ENCODE measurements at regions not wholly inside any gene's neighbourhood (a gene's known extent, or its start where the extent isn't known, plus 50 kb on each side); places are given as distances from the start of the nearest gene placed in this dataset.

DNA sequence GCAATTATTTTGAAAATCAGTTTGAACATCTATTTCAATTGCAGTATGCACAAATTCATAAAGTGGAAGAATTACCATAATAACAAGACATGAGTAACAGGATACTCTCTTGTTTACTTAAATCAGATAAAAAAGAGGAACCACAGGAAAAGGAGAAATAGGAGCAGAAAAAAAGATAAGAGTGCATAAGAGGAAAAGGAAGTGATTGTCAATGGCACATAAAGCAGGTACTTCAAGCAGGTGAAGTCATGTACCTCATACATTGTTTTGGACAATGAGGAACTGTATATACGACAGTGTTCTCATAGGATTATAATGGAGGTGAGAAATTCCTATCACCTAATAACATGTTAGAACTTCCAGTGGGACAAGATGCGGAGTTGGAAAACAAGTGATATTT lies 334.5 kb upstream of the PCDH7 start:
- H3K9me2 ChIP-seq (ENCODE audit: insufficient read depth), result no peaks in the 10 kb centered on the region
- H3K4me3 ChIP-seq, result no peak overlapping the region
- no peak for TF ChIP-seq ZNF114 (CRISPR knock-in tag; IDR thresholded peaks at IDR 0.05)
- no peak for TF ChIP-seq JUNB (IDR thresholded peaks at IDR 0.05; ENCODE audit: unreplicated experiment)
- TF ChIP-seq ZNF331 (CRISPR knock-in tag; IDR thresholded peaks at IDR 0.05; ENCODE audit: low read depth), result no peak
- no peak for ATAC-seq
- no peak overlapping the region for H3K27ac ChIP-seq (ENCODE audit: low read depth)
- no peaks in the 10 kb centered on the region for H4K20me1 ChIP-seq (replicated peaks; ENCODE audit: insufficient read depth)
- DNase-seq (ENCODE audit: low spot score), result no peak
- H3K4me2 ChIP-seq, result no peak overlapping the region
- Mint-ChIP-seq H3K4me3 (no peak overlapping the region), H3K27me3 (ENCODE audit: insufficient read depth, low read depth, poor library complexity) (no peaks in the 10 kb centered on the region), H3K9me3 (no peaks in the 10 kb centered on the region), H3K27ac (no peak overlapping the region), H3K36me3 (ENCODE audit: low read depth) (no peaks in the 10 kb centered on the region; the same call in 2 of the 3 replicates), H3K4me1 (peaks cover 7% of the 10 kb centered on the region; the same call in 2 of the 3 replicates)
- no peaks in the 10 kb centered on the region for H3F3A ChIP-seq (replicated peaks; ENCODE audit: low read depth)
- H3K79me2 ChIP-seq (replicated peaks; ENCODE audit: insufficient read depth), result no peaks in the 10 kb centered on the region
- H2AFZ ChIP-seq, result no peak overlapping the region
- no peaks in the 10 kb centered on the region for H3K27me3 ChIP-seq (ENCODE audit: insufficient read depth)
- peaks cover 14% of the 10 kb centered on the region for H3K4me1 ChIP-seq (ENCODE audit: insufficient read depth)
- no peaks in the 10 kb centered on the region for H3K36me3 ChIP-seq (ENCODE audit: insufficient read depth)

DNA sequence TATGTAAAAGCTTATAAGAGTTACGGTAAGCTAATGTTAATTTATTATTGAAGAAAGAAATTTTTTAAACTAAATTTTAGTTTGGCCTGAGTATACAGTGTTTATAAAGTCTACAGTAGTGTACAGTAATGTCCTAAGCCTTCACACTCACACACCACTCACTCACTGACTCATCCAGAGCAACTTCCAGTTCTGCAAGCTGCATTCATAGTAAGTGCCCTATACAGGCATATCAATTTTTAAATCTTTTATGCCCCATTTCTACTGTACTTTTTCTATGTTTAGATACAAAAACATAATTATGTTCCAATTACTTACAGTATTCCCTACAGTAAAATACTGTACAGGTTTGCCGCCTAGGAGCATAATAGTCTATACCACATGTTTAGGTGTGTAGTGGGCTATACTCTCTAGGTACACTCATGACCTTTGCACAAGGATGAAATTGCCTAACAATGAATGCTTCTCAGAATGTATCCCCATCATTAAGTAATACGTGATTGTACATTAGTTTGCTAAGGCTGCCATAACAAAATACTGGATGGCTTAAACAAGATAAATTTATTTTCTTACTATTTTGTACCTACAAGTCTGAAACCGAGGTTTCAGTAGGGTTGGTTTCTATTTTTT lies 333.8 kb upstream of the PCDH7 start:
- Histone ChIP-seq H2AFZ (no peak overlapping the region), H3K27me3 (ENCODE audit: insufficient read depth) (no peaks in the 10 kb centered on the region), H3K27ac (ENCODE audit: low read depth) (no peak overlapping the region), H3K4me1 (ENCODE audit: insufficient read depth) (peaks cover 14% of the 10 kb centered on the region), H3K9me2 (ENCODE audit: insufficient read depth) (no peaks in the 10 kb centered on the region), H3K36me3 (ENCODE audit: insufficient read depth) (no peaks in the 10 kb centered on the region), H4K20me1 (replicated peaks; ENCODE audit: insufficient read depth) (no peaks in the 10 kb centered on the region), H3F3A (replicated peaks; ENCODE audit: low read depth) (no peaks in the 10 kb centered on the region), H3K79me2 (replicated peaks; ENCODE audit: insufficient read depth) (no peaks in the 10 kb centered on the region), H3K4me3 (no peak overlapping the region), H3K4me2 (no peak overlapping the region)
- H3K4me3 Mint-ChIP-seq, result no peak overlapping the region
- no peaks in the 10 kb centered on the region for H3K27me3 Mint-ChIP-seq (ENCODE audit: insufficient read depth, low read depth, poor library complexity)
- ATAC-seq, result no peak
- no peak for TF ChIP-seq JUNB (IDR thresholded peaks at IDR 0.05; ENCODE audit: unreplicated experiment)
- H3K9me3 Mint-ChIP-seq, result no peaks in the 10 kb centered on the region
- DNase-seq (ENCODE audit: low spot score), result no peak
- peaks cover 7% of the 10 kb centered on the region; the same call in 2 of the 3 replicates for H3K4me1 Mint-ChIP-seq
- no peaks in the 10 kb centered on the region for H3K36me3 Mint-ChIP-seq (ENCODE audit: low read depth)
- no peak overlapping the region for H3K27ac Mint-ChIP-seq

DNA sequence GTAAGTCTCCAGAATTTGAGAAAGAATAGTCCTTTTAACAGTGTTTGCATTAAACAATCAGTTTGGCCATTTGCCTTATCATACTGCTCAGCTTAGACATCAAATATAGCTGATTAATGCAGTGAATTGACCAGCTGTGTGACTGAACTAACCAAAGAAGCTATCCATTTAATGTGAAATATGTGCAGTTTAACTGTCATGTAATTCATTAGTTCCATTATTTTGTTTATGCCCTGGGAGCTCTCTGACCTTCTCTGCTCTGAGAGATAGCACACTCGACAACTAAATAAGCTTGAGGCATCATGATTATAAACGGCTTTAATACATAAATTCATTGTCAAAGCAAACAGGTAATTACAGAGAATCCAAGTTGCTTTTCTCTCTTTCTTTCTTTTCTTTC lies 324.3 kb upstream of the PCDH7 start:
- H2AFZ ChIP-seq, result no peak overlapping the region
- no peaks in the 10 kb centered on the region for H3K27me3 ChIP-seq (ENCODE audit: insufficient read depth)
- no peaks in the 10 kb centered on the region for H3K36me3 ChIP-seq (ENCODE audit: insufficient read depth)
- Mint-ChIP-seq H3K4me1 (peaks cover 2% of the 10 kb centered on the region; the same call in 1 of the 3 replicates), H3K4me3 (no peak overlapping the region), H3K27me3 (ENCODE audit: insufficient read depth, low read depth, poor library complexity) (no peaks in the 10 kb centered on the region), H3K27ac (no peak overlapping the region), H3K36me3 (ENCODE audit: low read depth) (peaks cover 12% of the 10 kb centered on the region; the same call in 2 of the 3 replicates), H3K9me3 (peaks cover 13% of the 10 kb centered on the region)
- no peak overlapping the region for H3K27ac ChIP-seq (ENCODE audit: low read depth)
- H3K4me2 ChIP-seq, result no peak overlapping the region
- no peaks in the 10 kb centered on the region for H4K20me1 ChIP-seq (replicated peaks; ENCODE audit: insufficient read depth)
- no peaks in the 10 kb centered on the region for H3F3A ChIP-seq (replicated peaks; ENCODE audit: low read depth)
- H3K9me2 ChIP-seq (ENCODE audit: insufficient read depth), result no peaks in the 10 kb centered on the region; the same call in 1 of the 2 replicates
- no peak overlapping the region for H3K4me3 ChIP-seq
- ATAC-seq (no peak), DNase-seq (ENCODE audit: low spot score) (no peak)
- H3K4me1 ChIP-seq (ENCODE audit: insufficient read depth), result no peaks in the 10 kb centered on the region; the same call in 1 of the 2 replicates
- H3K79me2 ChIP-seq (replicated peaks; ENCODE audit: insufficient read depth), result no peaks in the 10 kb centered on the region
- TF ChIP-seq CREB1 (CRISPR knock-in tag; IDR thresholded peaks at IDR 0.05; ENCODE audit: low read depth) (no peak), POLR2AphosphoS5 (IDR thresholded peaks at IDR 0.05; ENCODE audit: low read depth) (no peak), NANOG (IDR thresholded peaks at IDR 0.05; ENCODE audit: borderline replicate concordance) (no peak), ZNF331 (CRISPR knock-in tag; IDR thresholded peaks at IDR 0.05; ENCODE audit: low read depth) (no peak), EZH2 (IDR thresholded peaks at IDR 0.05; ENCODE audit: low read depth, unreplicated experiment) (no peak)
- TF ChIP-seq, protein P1, sequence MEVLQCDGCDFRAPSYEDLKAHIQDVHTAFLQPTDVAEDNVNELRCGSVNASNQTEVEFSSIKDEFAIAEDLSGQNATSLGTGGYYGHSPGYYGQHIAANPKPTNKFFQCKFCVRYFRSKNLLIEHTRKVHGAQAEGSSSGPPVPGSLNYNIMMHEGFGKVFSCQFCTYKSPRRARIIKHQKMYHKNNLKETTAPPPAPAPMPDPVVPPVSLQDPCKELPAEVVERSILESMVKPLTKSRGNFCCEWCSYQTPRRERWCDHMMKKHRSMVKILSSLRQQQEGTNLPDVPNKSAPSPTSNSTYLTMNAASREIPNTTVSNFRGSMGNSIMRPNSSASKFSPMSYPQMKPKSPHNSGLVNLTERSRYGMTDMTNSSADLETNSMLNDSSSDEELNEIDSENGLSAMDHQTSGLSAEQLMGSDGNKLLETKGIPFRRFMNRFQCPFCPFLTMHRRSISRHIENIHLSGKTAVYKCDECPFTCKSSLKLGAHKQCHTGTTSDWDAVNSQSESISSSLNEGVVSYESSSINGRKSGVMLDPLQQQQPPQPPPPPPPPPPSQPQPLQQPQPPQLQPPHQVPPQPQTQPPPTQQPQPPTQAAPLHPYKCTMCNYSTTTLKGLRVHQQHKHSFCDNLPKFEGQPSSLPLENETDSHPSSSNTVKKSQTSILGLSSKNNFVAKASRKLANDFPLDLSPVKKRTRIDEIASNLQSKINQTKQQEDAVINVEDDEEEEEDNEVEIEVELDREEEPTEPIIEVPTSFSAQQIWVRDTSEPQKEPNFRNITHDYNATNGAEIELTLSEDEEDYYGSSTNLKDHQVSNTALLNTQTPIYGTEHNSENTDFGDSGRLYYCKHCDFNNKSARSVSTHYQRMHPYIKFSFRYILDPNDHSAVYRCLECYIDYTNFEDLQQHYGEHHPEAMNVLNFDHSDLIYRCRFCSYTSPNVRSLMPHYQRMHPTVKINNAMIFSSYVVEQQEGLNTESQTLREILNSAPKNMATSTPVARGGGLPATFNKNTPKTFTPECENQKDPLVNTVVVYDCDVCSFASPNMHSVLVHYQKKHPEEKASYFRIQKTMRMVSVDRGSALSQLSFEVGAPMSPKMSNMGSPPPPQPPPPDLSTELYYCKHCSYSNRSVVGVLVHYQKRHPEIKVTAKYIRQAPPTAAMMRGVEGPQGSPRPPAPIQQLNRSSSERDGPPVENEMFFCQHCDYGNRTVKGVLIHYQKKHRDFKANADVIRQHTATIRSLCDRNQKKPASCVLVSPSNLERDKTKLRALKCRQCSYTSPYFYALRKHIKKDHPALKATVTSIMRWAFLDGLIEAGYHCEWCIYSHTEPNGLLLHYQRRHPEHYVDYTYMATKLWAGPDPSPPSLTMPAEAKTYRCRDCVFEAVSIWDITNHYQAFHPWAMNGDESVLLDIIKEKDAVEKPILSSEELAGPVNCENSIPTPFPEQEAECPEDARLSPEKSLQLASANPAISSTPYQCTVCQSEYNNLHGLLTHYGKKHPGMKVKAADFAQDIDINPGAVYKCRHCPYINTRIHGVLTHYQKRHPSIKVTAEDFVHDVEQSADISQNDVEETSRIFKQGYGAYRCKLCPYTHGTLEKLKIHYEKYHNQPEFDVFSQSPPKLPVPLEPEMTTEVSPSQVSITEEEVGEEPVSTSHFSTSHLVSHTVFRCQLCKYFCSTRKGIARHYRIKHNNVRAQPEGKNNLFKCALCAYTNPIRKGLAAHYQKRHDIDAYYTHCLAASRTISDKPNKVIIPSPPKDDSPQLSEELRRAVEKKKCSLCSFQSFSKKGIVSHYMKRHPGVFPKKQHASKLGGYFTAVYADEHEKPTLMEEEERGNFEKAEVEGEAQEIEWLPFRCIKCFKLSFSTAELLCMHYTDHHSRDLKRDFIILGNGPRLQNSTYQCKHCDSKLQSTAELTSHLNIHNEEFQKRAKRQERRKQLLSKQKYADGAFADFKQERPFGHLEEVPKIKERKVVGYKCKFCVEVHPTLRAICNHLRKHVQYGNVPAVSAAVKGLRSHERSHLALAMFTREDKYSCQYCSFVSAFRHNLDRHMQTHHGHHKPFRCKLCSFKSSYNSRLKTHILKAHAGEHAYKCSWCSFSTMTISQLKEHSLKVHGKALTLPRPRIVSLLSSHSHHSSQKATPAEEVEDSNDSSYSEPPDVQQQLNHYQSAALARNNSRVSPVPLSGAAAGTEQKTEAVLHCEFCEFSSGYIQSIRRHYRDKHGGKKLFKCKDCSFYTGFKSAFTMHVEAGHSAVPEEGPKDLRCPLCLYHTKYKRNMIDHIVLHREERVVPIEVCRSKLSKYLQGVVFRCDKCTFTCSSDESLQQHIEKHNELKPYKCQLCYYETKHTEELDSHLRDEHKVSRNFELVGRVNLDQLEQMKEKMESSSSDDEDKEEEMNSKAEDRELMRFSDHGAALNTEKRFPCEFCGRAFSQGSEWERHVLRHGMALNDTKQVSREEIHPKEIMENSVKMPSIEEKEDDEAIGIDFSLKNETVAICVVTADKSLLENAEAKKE (CRISPR knock-in tag; IDR thresholded peaks at IDR 0.05), result no peak
- TF ChIP-seq, protein P2, sequence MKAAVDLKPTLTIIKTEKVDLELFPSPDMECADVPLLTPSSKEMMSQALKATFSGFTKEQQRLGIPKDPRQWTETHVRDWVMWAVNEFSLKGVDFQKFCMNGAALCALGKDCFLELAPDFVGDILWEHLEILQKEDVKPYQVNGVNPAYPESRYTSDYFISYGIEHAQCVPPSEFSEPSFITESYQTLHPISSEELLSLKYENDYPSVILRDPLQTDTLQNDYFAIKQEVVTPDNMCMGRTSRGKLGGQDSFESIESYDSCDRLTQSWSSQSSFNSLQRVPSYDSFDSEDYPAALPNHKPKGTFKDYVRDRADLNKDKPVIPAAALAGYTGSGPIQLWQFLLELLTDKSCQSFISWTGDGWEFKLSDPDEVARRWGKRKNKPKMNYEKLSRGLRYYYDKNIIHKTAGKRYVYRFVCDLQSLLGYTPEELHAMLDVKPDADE (IDR thresholded peaks at IDR 0.05), result no peak
